ENCODE measurements at regions not wholly inside any gene's neighbourhood (a gene's known extent, or its start where the extent isn't known, plus 50 kb on each side); places are given as distances from the start of the nearest gene placed in this dataset.

DNA sequence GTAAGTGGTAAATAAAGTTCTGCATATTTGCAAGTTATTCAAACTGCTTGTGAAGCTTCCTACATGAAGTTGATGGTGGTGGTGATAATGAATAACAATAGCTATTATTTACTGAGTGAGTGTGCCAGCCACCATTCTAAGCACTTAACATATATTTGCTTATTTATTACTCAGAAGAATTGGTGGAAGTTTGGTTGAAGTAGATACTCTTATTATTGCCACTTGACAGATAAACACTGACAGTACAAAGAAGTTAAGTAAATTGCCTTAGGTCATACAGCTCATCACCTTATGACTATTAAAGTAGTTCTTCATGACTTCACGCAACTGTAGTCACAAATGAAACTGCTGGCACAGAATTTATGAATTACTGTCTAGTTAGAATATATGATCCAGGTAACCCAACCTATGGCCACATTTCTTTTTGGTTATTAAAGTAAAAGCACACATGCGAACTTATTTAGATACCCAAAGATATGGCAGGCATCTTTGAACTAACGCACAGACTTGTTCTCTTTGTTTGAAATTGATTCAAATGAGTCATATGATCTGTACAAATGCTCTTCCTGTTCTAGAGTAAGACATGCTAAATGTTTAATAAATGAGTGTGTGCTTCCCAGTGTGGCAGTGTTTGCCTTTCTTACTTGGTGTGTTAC lies 99.8 kb upstream of the NR2F2 start:
- TF ChIP-seq, protein P1, sequence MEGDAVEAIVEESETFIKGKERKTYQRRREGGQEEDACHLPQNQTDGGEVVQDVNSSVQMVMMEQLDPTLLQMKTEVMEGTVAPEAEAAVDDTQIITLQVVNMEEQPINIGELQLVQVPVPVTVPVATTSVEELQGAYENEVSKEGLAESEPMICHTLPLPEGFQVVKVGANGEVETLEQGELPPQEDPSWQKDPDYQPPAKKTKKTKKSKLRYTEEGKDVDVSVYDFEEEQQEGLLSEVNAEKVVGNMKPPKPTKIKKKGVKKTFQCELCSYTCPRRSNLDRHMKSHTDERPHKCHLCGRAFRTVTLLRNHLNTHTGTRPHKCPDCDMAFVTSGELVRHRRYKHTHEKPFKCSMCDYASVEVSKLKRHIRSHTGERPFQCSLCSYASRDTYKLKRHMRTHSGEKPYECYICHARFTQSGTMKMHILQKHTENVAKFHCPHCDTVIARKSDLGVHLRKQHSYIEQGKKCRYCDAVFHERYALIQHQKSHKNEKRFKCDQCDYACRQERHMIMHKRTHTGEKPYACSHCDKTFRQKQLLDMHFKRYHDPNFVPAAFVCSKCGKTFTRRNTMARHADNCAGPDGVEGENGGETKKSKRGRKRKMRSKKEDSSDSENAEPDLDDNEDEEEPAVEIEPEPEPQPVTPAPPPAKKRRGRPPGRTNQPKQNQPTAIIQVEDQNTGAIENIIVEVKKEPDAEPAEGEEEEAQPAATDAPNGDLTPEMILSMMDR (IDR thresholded peaks at IDR 0.05), result no peak
- TF ChIP-seq ZFX (IDR thresholded peaks at IDR 0.05; ENCODE audit: borderline replicate concordance), result no peak

All from 22Rv1 (cell line).